SJSA1 (cell line): ENCODE measurements at regions not wholly inside any gene's neighbourhood (a gene's known extent, or its start where the extent isn't known, plus 50 kb on each side); places are given as distances from the start of the nearest gene placed in this dataset.

Experiments used
- DNase-seq, 2 experiments: peaks; one replicate each; pipeline ENCODE4 v3.0.0-alpha.2; 2015 to 2020; ENCODE audit warnings: low spot score in 2 of 2, low read depth in 1 of 2
- H3K27ac ChIP-seq: fragments of 250-450 bp; sonication (Bioruptor Pico); 2 replicates; pipeline ENCODE4 v1.5.1; 2020; ENCODE audit warnings: mild to moderate bottlenecking, moderate library complexity
- H3K27me3 ChIP-seq: fragments of 250-450 bp; sonication (Bioruptor Pico); replicated peaks from 2 replicates; pipeline ENCODE4 v1.5.1; 2020; ENCODE audit warnings: mild to moderate bottlenecking, moderate library complexity
- H3K36me3 ChIP-seq: fragments of 250-450 bp; sonication (Bioruptor Pico); 2 replicates; pipeline ENCODE4 v1.5.1; 2020; ENCODE audit warnings: mild to moderate bottlenecking
- H3K4me1 ChIP-seq: fragments of 250-450 bp; sonication (Bioruptor Pico); replicated peaks from 2 replicates; pipeline ENCODE4 v1.6.1; 2021; ENCODE audit warnings: mild to moderate bottlenecking
- H3K4me3 ChIP-seq: fragments of 250-450 bp; sonication (Bioruptor Pico); 2 replicates; pipeline ENCODE4 v1.5.1; 2020; ENCODE audit warnings: mild to moderate bottlenecking
- H3K9me3 ChIP-seq: fragments of 250-450 bp; sonication (Bioruptor Pico); replicated peaks from 2 replicates; pipeline ENCODE4 v1.5.1; 2020; ENCODE audit warnings: mild to moderate bottlenecking

DNA sequence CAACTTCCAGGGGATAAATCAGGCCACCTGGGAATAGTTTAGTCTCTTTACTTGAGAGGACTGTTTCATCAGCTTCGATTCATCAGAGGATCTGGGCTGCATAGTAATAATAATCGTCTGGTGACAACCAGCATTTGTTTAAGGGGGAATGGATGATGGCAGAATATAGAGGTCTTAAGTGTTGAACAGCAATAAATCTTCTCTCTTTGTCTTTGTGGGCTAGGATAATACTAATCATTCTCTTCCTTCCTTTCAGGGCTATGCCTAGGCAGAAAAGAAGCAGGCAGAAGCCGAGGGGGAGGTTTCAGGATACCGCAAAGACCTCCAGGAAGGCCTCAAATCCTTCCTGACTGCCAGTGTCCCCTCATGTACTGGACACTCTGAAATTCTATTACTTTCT lies 150.4 kb upstream of the GAREM1 start:
- no peaks in the 10 kb centered on the region for H3K36me3 ChIP-seq

GRCh38 chr18:32618546-32618945 lies 147.9 kb upstream of the GAREM1 start:
- H3K27me3 ChIP-seq, result no peaks in the 10 kb centered on the region
- H3K27ac ChIP-seq, result no peak overlapping the region
- no peaks in the 10 kb centered on the region for H3K9me3 ChIP-seq
- no peak overlapping the region for H3K4me3 ChIP-seq
- no peak for DNase-seq
- no peaks in the 10 kb centered on the region for H3K36me3 ChIP-seq
- H3K4me1 ChIP-seq, result no peaks in the 10 kb centered on the region

More for the DNA sequence above, 150.4 kb upstream of the GAREM1 start:
- Histone ChIP-seq H3K9me3 (no peaks in the 10 kb centered on the region), H3K27me3 (0 out of 2 replicates have a peak, but pooled peaks cover 3% of the 10 kb centered on the region), H3K4me3 (no peak overlapping the region), H3K4me1 (no peaks in the 10 kb centered on the region), H3K27ac (no peak overlapping the region)
- DNase-seq, result no peak

DNA sequence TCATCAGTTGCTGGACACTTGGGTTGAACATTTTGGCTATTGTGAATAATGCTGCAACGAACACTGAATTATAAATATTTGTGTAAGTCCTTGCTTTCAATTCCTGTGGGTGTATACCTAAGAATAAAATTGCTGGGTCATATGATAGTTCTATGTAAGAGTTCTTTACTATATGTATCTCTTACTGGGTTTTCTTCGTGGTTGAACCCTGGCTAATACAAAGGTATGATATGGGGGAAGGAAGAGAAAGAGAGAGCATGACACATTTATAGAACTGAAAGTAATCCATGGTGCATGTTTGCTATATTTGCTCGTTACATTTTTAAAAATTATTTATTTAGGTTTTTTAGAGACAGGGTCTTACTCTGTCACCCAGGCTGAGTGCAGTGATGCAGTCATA lies 143.1 kb upstream of the GAREM1 start:
- Histone ChIP-seq H3K4me3 (no peak overlapping the region), H3K4me1 (no peaks in the 10 kb centered on the region), H3K9me3 (no peaks in the 10 kb centered on the region), H3K36me3 (no peaks in the 10 kb centered on the region), H3K27ac (no peak overlapping the region), H3K27me3 (no peaks in the 10 kb centered on the region)
- DNase-seq, result no peak

- Histone ChIP-seq H3K36me3 (no peaks in the 10 kb centered on the region), H3K9me3 (no peaks in the 10 kb centered on the region), H3K4me1 (no peaks in the 10 kb centered on the region), H3K4me3 (no peak overlapping the region), H3K27me3 (no peaks in the 10 kb centered on the region), H3K27ac (no peak overlapping the region)
- DNase-seq, result no peak
Observed at GRCh38 chr18:32612651-32613050, 142.0 kb upstream of the GAREM1 start.

GRCh38 chr18:32610176-32610575 lies 139.5 kb upstream of the GAREM1 start:
- no peaks in the 10 kb centered on the region for H3K4me1 ChIP-seq
- H3K36me3 ChIP-seq, result no peaks in the 10 kb centered on the region
- H3K9me3 ChIP-seq, result no peaks in the 10 kb centered on the region
- no peak for DNase-seq
- H3K27ac ChIP-seq, result no peak overlapping the region
- H3K4me3 ChIP-seq, result no peak overlapping the region
- H3K27me3 ChIP-seq, result no peaks in the 10 kb centered on the region

DNA sequence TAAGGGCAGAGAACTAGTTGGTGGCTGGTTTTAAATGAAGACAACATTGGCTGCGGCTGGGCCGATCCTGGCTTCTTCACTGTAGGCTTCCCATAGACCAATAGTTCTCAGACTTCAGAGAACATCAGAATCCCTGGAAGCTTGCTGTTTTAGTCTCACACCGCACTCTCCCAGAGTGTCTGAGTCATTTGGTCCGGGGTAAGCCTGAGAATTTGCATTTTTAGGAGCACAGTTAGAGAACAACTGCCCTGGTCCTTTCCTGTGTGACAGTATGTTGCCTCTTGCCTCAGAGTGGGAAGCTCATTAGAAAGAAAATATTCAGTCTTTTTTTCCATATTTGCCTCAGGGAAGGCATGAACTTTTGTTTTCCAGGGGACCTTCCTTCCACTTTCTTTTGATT lies 137.1 kb upstream of the GAREM1 start:
- Histone ChIP-seq H3K4me3 (no peak overlapping the region), H3K27me3 (no peaks in the 10 kb centered on the region), H3K36me3 (no peaks in the 10 kb centered on the region), H3K27ac (no peak overlapping the region), H3K9me3 (no peaks in the 10 kb centered on the region), H3K4me1 (no peaks in the 10 kb centered on the region)
- DNase-seq, result no peak

DNA sequence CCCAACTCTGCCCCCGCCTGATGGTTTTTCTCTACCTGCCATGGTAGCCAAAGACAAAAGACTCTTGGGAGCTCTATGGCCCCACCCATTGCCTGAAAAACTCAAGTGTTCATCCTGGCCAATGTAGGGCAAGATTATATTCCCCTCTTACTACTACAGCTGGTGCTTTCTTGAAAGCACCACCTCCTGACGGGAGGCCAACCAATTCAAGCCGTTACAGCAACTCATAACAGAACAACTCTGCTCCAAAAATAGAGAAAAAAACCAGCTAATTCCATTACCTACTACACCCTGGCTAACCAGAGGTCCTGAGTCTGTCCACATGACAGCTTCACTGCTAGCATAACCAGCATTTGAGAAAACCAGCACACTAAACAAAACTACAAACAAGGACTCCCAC lies 127.5 kb upstream of the GAREM1 start:
- no peak for DNase-seq
- Histone ChIP-seq H3K9me3 (no peaks in the 10 kb centered on the region), H3K4me3 (no peak overlapping the region), H3K4me1 (no peaks in the 10 kb centered on the region), H3K27ac (no peak overlapping the region), H3K36me3 (no peaks in the 10 kb centered on the region), H3K27me3 (no peaks in the 10 kb centered on the region)

- Histone ChIP-seq H3K4me1 (no peaks in the 10 kb centered on the region), H3K36me3 (no peaks in the 10 kb centered on the region), H3K27me3 (no peaks in the 10 kb centered on the region), H3K4me3 (no peak overlapping the region), H3K9me3 (no peaks in the 10 kb centered on the region), H3K27ac (no peak overlapping the region)
- DNase-seq, result no peak
Observed at GRCh38 chr18:32596501-32596900, 125.8 kb upstream of the GAREM1 start.

DNA sequence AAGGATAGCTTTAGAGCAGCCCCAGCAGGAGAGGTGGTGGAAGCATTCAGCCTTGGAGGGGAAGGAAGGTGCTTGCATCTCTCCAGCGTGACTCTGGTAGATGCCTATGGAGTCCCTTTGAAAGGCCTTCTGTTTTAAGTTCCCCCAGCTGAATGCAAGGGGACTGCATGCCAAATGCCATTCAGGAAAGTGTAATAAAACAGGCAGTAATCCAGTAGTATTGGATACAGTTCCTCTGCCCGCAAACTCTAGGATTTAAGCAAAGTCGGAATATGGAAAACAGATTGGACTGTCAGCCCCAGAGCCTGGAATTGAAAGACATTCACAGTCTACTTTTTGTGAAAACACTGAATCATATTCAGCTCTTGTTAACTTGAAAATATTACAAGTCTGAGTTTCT lies 125.2 kb upstream of the GAREM1 start:
- Histone ChIP-seq H3K27ac (no peak overlapping the region), H3K4me1 (no peaks in the 10 kb centered on the region), H3K27me3 (no peaks in the 10 kb centered on the region), H3K4me3 (no peak overlapping the region), H3K9me3 (no peaks in the 10 kb centered on the region), H3K36me3 (no peaks in the 10 kb centered on the region)
- no peak for DNase-seq

GRCh38 chr18:32588191-32588590 lies 117.5 kb upstream of the GAREM1 start:
- H3K9me3 ChIP-seq, result no peaks in the 10 kb centered on the region
- DNase-seq, result no peak
- no peak overlapping the region for H3K4me3 ChIP-seq
- H3K27me3 ChIP-seq, result no peaks in the 10 kb centered on the region
- H3K36me3 ChIP-seq, result no peaks in the 10 kb centered on the region
- H3K27ac ChIP-seq, result no peak overlapping the region
- H3K4me1 ChIP-seq, result no peaks in the 10 kb centered on the region

DNA sequence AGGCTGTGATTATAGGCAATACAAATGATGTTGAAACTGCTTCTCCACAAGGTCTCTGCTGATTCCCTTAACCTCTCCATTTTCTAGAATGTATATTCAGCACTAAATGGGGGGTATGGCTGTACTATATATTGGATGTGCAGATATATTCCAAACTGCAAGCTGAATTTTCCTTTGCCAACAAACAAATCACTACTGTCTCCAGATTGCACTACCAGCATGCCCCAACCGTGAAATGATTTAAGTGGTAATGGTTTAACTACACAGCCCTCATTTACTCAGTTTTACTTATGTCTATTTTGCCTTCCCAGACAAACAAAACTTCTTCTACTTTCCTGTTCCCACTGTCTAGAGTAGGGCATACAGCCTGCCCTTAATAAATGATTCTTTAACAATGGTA lies 112.7 kb upstream of the GAREM1 start:
- Histone ChIP-seq H3K4me1 (no peaks in the 10 kb centered on the region), H3K27ac (no peak overlapping the region), H3K36me3 (no peaks in the 10 kb centered on the region), H3K4me3 (no peak overlapping the region), H3K27me3 (no peaks in the 10 kb centered on the region), H3K9me3 (no peaks in the 10 kb centered on the region)
- DNase-seq, result no peak

- DNase-seq, result no peak
- H3K4me1 ChIP-seq, result no peaks in the 10 kb centered on the region
- no peaks in the 10 kb centered on the region for H3K36me3 ChIP-seq
- H3K27ac ChIP-seq, result no peak overlapping the region
- no peak overlapping the region for H3K4me3 ChIP-seq
- no peaks in the 10 kb centered on the region for H3K27me3 ChIP-seq
- H3K9me3 ChIP-seq, result no peaks in the 10 kb centered on the region
Observed at GRCh38 chr18:32582455-32582854, 111.8 kb upstream of the GAREM1 start.

DNA sequence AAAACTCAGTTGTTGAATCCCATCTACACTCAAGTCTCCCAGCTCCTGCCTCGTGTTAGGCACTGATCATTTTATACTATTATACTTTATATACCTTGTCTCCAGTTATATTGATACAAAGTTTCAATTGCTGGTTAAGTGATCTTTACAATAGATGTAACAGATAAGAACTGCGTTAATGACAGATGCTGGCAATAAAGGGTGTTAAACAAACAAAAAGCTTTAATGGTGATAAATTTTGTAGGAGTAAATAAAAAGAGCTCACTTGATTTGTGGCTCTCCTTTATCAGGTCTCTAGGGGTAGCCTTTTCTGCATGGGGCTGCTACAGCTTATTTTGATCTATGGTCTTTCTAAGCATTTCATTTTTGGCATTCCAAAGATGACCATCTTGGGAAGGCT lies 106.9 kb upstream of the GAREM1 start:
- Histone ChIP-seq H3K4me3 (no peak overlapping the region), H3K9me3 (no peaks in the 10 kb centered on the region), H3K4me1 (no peaks in the 10 kb centered on the region), H3K27me3 (peaks cover 8% of the 10 kb centered on the region), H3K27ac (no peak overlapping the region), H3K36me3 (no peaks in the 10 kb centered on the region)
- no peak for DNase-seq

GRCh38 chr18:32576296-32576916 lies 105.7 kb upstream of the GAREM1 start:
- Histone ChIP-seq H3K9me3 (no peaks in the 10 kb centered on the region), H3K27me3 (peaks cover 11% of the 10 kb centered on the region), H3K27ac (no peak overlapping the region), H3K4me3 (no peak overlapping the region), H3K36me3 (no peaks in the 10 kb centered on the region), H3K4me1 (no peaks in the 10 kb centered on the region)
- no peak for DNase-seq

DNA sequence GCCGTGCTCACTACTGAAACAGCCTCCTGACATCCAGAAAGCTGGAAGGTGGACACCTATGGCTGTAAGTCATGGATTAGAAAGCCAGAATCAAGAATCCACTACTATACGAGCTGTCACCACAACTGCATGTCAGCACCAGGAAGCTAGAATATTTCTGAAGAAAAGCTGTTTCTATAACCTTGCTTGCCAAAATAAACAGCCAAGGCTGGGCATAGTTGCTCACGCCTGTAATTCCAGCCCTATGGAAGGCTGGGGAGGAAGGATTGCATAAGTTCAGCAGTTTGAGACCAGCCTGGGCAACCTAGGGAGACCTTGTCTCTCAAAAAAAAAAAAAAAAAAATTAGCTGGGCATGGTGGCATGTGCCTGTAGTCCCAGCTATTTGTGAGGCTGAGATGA lies 96.3 kb upstream of the GAREM1 start:
- H3K36me3 ChIP-seq, result no peaks in the 10 kb centered on the region
- H3K4me3 ChIP-seq, result no peak overlapping the region
- no peaks in the 10 kb centered on the region for H3K4me1 ChIP-seq
- no peaks in the 10 kb centered on the region for H3K9me3 ChIP-seq
- no peak overlapping the region for H3K27ac ChIP-seq
- no peak for DNase-seq
- no peaks in the 10 kb centered on the region for H3K27me3 ChIP-seq
